ENCODE measurements at regions not wholly inside any gene's neighbourhood (a gene's known extent, or its start where the extent isn't known, plus 50 kb on each side); places are given as distances from the start of the nearest gene placed in this dataset.

GRCh38 chr18:24818441-24818840 is 358.0 kb downstream of the HRH4 start:
- no peaks in the 10 kb centered on the region for H3K9me3 ChIP-seq (replicated peaks in 1 of 2; ENCODE audit: control insufficient read depth in 1 of 2, insufficient read depth in 1 of 2, low read length in 2 of 2)
- H3K27me3 ChIP-seq (ENCODE audit: control insufficient read depth in 2 of 2, insufficient read depth in 2 of 2, low read length in 2 of 2): no peaks in the 10 kb centered on the region
- H3K27ac ChIP-seq (ENCODE audit: low read depth in 1 of 2, low read length in 2 of 2): no peak overlapping the region
- no peaks in the 10 kb centered on the region for H3K4me1 ChIP-seq (ENCODE audit: control insufficient read depth in 1 of 2, insufficient read depth in 2 of 2, low read length in 2 of 2)
- H3K4me3 ChIP-seq (replicated peaks in 1 of 3; ENCODE audit: low read depth in 2 of 3, low read length in 3 of 3): no peak overlapping the region
- Mint-ChIP-seq H3K4me3 (no peak overlapping the region), H3K4me1 (no peaks in the 10 kb centered on the region), H3K27me3 (ENCODE audit: low read depth in 3 of 3) (peaks cover 0 to 6% (median 4%) of the 10 kb centered on the region in 3 donors), H3K27ac (no peak overlapping the region), H3K36me3 (no peaks in the 10 kb centered on the region), H3K9me3 (peaks cover 0 to 4% (median 1%) of the 10 kb centered on the region in 7 donors)
- DNase-seq: no peak
- intact Hi-C loops (cut with micrococcal nuclease): no loop called here
- no peaks in the 10 kb centered on the region for H4K20me1 ChIP-seq (ENCODE audit: insufficient read depth, low read length)
- 84% methylated on average over 2 of the region's 6 CpGs for WGBS (ENCODE audit: insufficient coverage)
- no peak overlapping the region for H2AFZ ChIP-seq (ENCODE audit: insufficient read depth, low read depth, low read length, poor library complexity, severe bottlenecking)
- no peak overlapping the region for H3K9ac ChIP-seq (ENCODE audit: insufficient read depth, low read length, poor library complexity, severe bottlenecking)
- no peaks in the 10 kb centered on the region for H3K36me3 ChIP-seq (replicated peaks in 1 of 2; ENCODE audit: control insufficient read depth in 1 of 2, insufficient read depth in 2 of 2, low read length in 2 of 2)
- no peak overlapping the region for H3K4me2 ChIP-seq (replicated peaks; ENCODE audit: extremely low read depth, low read length, poor library complexity, severe bottlenecking)
- H3K79me2 ChIP-seq (ENCODE audit: insufficient read depth, low read length): no peaks in the 10 kb centered on the region
- no peak for TF ChIP-seq CTCF (IDR thresholded peaks at IDR 0.05)

GRCh38 chr18:24819141-24819890 is 358.9 kb downstream of the HRH4 start:
- intact Hi-C loops (cut with micrococcal nuclease): no loop called here
- 100% methylated on average over 4 of the region's 7 CpGs for WGBS (ENCODE audit: insufficient coverage)

More at GRCh38 chr18:24819141-24819890, 358.9 kb downstream of the HRH4 start:
- TF ChIP-seq CTCF (IDR thresholded peaks at IDR 0.05): no peak
- H3K9me3 ChIP-seq (replicated peaks in 1 of 2; ENCODE audit: control insufficient read depth in 1 of 2, insufficient read depth in 1 of 2, low read length in 2 of 2): no peaks in the 10 kb centered on the region
- H3K4me2 ChIP-seq (replicated peaks; ENCODE audit: extremely low read depth, low read length, poor library complexity, severe bottlenecking): no peak overlapping the region
- no peak overlapping the region for H3K27ac Mint-ChIP-seq
- H3K4me1 Mint-ChIP-seq: no peaks in the 10 kb centered on the region
- H3K4me3 Mint-ChIP-seq: no peak overlapping the region
- no peaks in the 10 kb centered on the region for H3K4me1 ChIP-seq (ENCODE audit: control insufficient read depth in 1 of 2, insufficient read depth in 2 of 2, low read length in 2 of 2)
- no peaks in the 10 kb centered on the region for H3K36me3 Mint-ChIP-seq
- H3K27ac ChIP-seq (ENCODE audit: low read depth in 1 of 2, low read length in 2 of 2): no peak overlapping the region
- H2AFZ ChIP-seq (ENCODE audit: insufficient read depth, low read depth, low read length, poor library complexity, severe bottlenecking): no peak overlapping the region
- H3K79me2 ChIP-seq (ENCODE audit: insufficient read depth, low read length): no peaks in the 10 kb centered on the region
- no peak overlapping the region for H3K4me3 ChIP-seq (replicated peaks in 1 of 3; ENCODE audit: low read depth in 2 of 3, low read length in 3 of 3)
- peaks cover 0 to 7% (median 1%) of the 10 kb centered on the region in 7 donors for H3K9me3 Mint-ChIP-seq
- no peak overlapping the region for H3K9ac ChIP-seq (ENCODE audit: insufficient read depth, low read length, poor library complexity, severe bottlenecking)
- peaks cover 0 to 6% (median 4%) of the 10 kb centered on the region in 3 donors for H3K27me3 Mint-ChIP-seq (ENCODE audit: low read depth in 3 of 3)
- H3K27me3 ChIP-seq (ENCODE audit: control insufficient read depth in 2 of 2, insufficient read depth in 2 of 2, low read length in 2 of 2): no peaks in the 10 kb centered on the region
- H4K20me1 ChIP-seq (ENCODE audit: insufficient read depth, low read length): no peaks in the 10 kb centered on the region
- H3K36me3 ChIP-seq (replicated peaks in 1 of 2; ENCODE audit: control insufficient read depth in 1 of 2, insufficient read depth in 2 of 2, low read length in 2 of 2): no peaks in the 10 kb centered on the region
- DNase-seq: no peak

Measured in CD14-positive monocyte (primary cell).